ENCODE measurements at regions not wholly inside any gene's neighbourhood (a gene's known extent, or its start where the extent isn't known, plus 50 kb on each side); places are given as distances from the start of the nearest gene placed in this dataset.

DNA sequence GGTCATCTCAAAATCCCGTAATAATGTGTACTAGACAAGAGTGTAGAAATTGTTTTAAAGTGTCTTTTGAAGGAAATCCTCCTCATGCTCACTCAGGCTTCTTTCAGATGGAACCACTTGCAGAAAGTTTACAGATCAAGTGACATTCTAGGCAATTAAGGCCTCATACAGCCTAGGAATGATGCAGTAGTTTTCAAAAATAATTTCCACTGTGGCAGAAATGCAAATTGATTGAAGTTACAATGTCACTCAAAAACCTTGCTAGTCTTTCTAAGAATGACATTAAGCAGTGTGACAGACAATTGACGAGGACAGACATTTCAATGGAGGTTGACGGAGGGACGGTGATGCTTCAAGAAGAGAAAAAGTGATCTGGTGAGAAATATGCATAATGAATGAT lies 53.5 kb upstream of the CDH8 start:
- DNase-seq, result no peak
- Histone ChIP-seq H3K4me1 (ENCODE audit: insufficient read depth, low read length) (no peaks in the 10 kb centered on the region), H3K23me2 (ENCODE audit: insufficient read length, low read depth, low read length, poor library complexity, severe bottlenecking) (no peaks in the 10 kb centered on the region), H3K79me2 (ENCODE audit: insufficient read depth, low read length) (no peaks in the 10 kb centered on the region), H3K27ac (ENCODE audit: insufficient read length, low read depth, low read length) (no peak overlapping the region), H3K23ac (ENCODE audit: insufficient read length, low read depth, low read length) (no peak overlapping the region), H2AK5ac (ENCODE audit: insufficient read length, low read length) (no peak overlapping the region), H3T11ph (ENCODE audit: low read length) (no peak overlapping the region), H2AFZ (ENCODE audit: low read length) (no peak overlapping the region), H2BK120ac (ENCODE audit: low read depth, low read length, poor library complexity, severe bottlenecking) (no peak overlapping the region), H4K20me1 (ENCODE audit: control insufficient read depth, insufficient read depth, insufficient read length) (no peaks in the 10 kb centered on the region), H3K14ac (ENCODE audit: insufficient read depth, low read length) (no peak overlapping the region), H3K56ac (ENCODE audit: insufficient read length, low read depth, low read length) (no peak overlapping the region), H3K27me3 (ENCODE audit: insufficient read depth, low read length) (no peaks in the 10 kb centered on the region), H3K18ac (ENCODE audit: insufficient read length, low read depth, low read length) (no peak overlapping the region), H3K79me1 (ENCODE audit: insufficient read depth, low read depth, low read length, poor library complexity, severe bottlenecking) (no peaks in the 10 kb centered on the region), H2BK20ac (ENCODE audit: low read depth, low read length, poor library complexity, severe bottlenecking) (no peak overlapping the region), H2BK5ac (ENCODE audit: insufficient read length, low read length) (no peak overlapping the region), H3K4me2 (ENCODE audit: insufficient read depth, insufficient read length, low read length) (no peak overlapping the region), H4K91ac (ENCODE audit: insufficient read length, low read depth, low read length) (no peak overlapping the region), H3K9me3 (ENCODE audit: control insufficient read depth, low read depth, low read length) (no peaks in the 10 kb centered on the region), H3K4ac (ENCODE audit: low read depth, low read length) (no peak overlapping the region), H3K9ac (ENCODE audit: extremely low read depth, insufficient read length, low read length) (no peak overlapping the region), H2BK12ac (ENCODE audit: insufficient read length, low read depth, low read length) (no peak overlapping the region), H4K5ac (ENCODE audit: insufficient read length, low read depth, low read length) (no peak overlapping the region), H2BK15ac (ENCODE audit: low read depth, low read length) (no peak overlapping the region), H4K8ac (replicated peaks; ENCODE audit: insufficient read length, low read depth, low read length) (no peak overlapping the region)
- TF ChIP-seq, protein P1, sequence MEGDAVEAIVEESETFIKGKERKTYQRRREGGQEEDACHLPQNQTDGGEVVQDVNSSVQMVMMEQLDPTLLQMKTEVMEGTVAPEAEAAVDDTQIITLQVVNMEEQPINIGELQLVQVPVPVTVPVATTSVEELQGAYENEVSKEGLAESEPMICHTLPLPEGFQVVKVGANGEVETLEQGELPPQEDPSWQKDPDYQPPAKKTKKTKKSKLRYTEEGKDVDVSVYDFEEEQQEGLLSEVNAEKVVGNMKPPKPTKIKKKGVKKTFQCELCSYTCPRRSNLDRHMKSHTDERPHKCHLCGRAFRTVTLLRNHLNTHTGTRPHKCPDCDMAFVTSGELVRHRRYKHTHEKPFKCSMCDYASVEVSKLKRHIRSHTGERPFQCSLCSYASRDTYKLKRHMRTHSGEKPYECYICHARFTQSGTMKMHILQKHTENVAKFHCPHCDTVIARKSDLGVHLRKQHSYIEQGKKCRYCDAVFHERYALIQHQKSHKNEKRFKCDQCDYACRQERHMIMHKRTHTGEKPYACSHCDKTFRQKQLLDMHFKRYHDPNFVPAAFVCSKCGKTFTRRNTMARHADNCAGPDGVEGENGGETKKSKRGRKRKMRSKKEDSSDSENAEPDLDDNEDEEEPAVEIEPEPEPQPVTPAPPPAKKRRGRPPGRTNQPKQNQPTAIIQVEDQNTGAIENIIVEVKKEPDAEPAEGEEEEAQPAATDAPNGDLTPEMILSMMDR (conservative IDR thresholded peaks at IDR 0.05), result no peak
- Mint-ChIP-seq H3K9me3 (no peaks in the 10 kb centered on the region), H3K36me3 (ENCODE audit: insufficient read depth in 1 of 3, low read depth in 3 of 3) (no peaks in the 10 kb centered on the region), H3K4me1 (peaks cover 4 to 5% of the 10 kb centered on the region in 2 experiments; a peak in 3 of 4 replicates), H3K27me3 (ENCODE audit: low read depth) (no peaks in the 10 kb centered on the region), H3K27ac (no peak overlapping the region), H3K4me3 (no peak overlapping the region)
- WGBS (ENCODE audit: extremely low coverage, insufficient read length, low lambda C conversion rate), result no CpG with 5 or more reads among the region's 4 CpGs

All from H9 (cell line).